ENCODE measurements at regions not wholly inside any gene's neighbourhood (a gene's known extent, or its start where the extent isn't known, plus 50 kb on each side); places are given as distances from the start of the nearest gene placed in this dataset.

GRCh38 chr14:104333646-104334423, 195.4 kb downstream of the KIF26A start:
- Histone ChIP-seq H3K36me3 (ENCODE audit: insufficient read depth, low read length) (no peaks in the 10 kb centered on the region), H3K9me2 (ENCODE audit: insufficient read depth, low read length) (no peaks in the 10 kb centered on the region), H3K4me2 (ENCODE audit: low read length) (no peak overlapping the region), H3K9me3 (ENCODE audit: low read length) (no peaks in the 10 kb centered on the region), H3K79me2 (replicated peaks; ENCODE audit: insufficient read depth, low read length) (no peaks in the 10 kb centered on the region), H3K27ac (ENCODE audit: low read length) (no peak overlapping the region), H3K4me3 (ENCODE audit: low read length) (no peak overlapping the region), H4K20me1 (ENCODE audit: insufficient read depth) (no peaks in the 10 kb centered on the region), H3K9ac (ENCODE audit: low read length) (no peak overlapping the region), H2AFZ (ENCODE audit: low read depth, low read length) (no peak overlapping the region), H3F3A (ENCODE audit: insufficient read depth, low read length, poor library complexity, severe bottlenecking) (no peaks in the 10 kb centered on the region), H3K27me3 (ENCODE audit: insufficient read depth, low read depth, low read length) (no peaks in the 10 kb centered on the region)
- no peak for TF ChIP-seq POLR2AphosphoS5 (IDR thresholded peaks at IDR 0.05)
- TF ChIP-seq SMC3 (conservative IDR thresholded peaks at IDR 0.05; ENCODE audit: poor library complexity): no peak
- TF ChIP-seq EZH2 (IDR thresholded peaks at IDR 0.05; ENCODE audit: borderline replicate concordance, insufficient read depth, low read length, poor library complexity, severe bottlenecking): no peak
- no peak for TF ChIP-seq REST (IDR thresholded peaks at IDR 0.05; ENCODE audit: borderline replicate concordance)
- TF ChIP-seq RAD21 (conservative IDR thresholded peaks at IDR 0.05): no peak
- no peak for TF ChIP-seq MXI1 (conservative IDR thresholded peaks at IDR 0.05; ENCODE audit: poor library complexity, severe bottlenecking)
- no peak for TF ChIP-seq TAF1 (IDR thresholded peaks at IDR 0.05; ENCODE audit: low read depth)
- TF ChIP-seq EP300 (conservative IDR thresholded peaks at IDR 0.05; ENCODE audit: poor library complexity, severe bottlenecking): no peak
- TF ChIP-seq CTCF (IDR thresholded peaks at IDR 0.05; ENCODE audit: poor library complexity, severe bottlenecking): no peak

- H3K27me3 ChIP-seq (ENCODE audit: insufficient read depth, low read depth, low read length): no peaks in the 10 kb centered on the region
- no peak overlapping the region for H2AFZ ChIP-seq (ENCODE audit: low read depth, low read length)
- no peaks in the 10 kb centered on the region for H3K9me3 ChIP-seq (ENCODE audit: low read length)
- TF ChIP-seq POLR2AphosphoS5 (IDR thresholded peaks at IDR 0.05): no peak
- TF ChIP-seq TAF1 (IDR thresholded peaks at IDR 0.05; ENCODE audit: low read depth): no peak
- no peak for TF ChIP-seq REST (IDR thresholded peaks at IDR 0.05; ENCODE audit: borderline replicate concordance)
- TF ChIP-seq SMC3 (conservative IDR thresholded peaks at IDR 0.05; ENCODE audit: poor library complexity): no peak
- TF ChIP-seq EZH2 (IDR thresholded peaks at IDR 0.05; ENCODE audit: borderline replicate concordance, insufficient read depth, low read length, poor library complexity, severe bottlenecking): no peak
- TF ChIP-seq EP300 (conservative IDR thresholded peaks at IDR 0.05; ENCODE audit: poor library complexity, severe bottlenecking): no peak
- TF ChIP-seq MXI1 (conservative IDR thresholded peaks at IDR 0.05; ENCODE audit: poor library complexity, severe bottlenecking): no peak
- TF ChIP-seq RAD21 (conservative IDR thresholded peaks at IDR 0.05): no peak
- no peak for TF ChIP-seq CTCF (IDR thresholded peaks at IDR 0.05; ENCODE audit: poor library complexity, severe bottlenecking)
- no peaks in the 10 kb centered on the region for H3K36me3 ChIP-seq (ENCODE audit: insufficient read depth, low read length)
- no peaks in the 10 kb centered on the region for H3F3A ChIP-seq (ENCODE audit: insufficient read depth, low read length, poor library complexity, severe bottlenecking)
- H3K4me3 ChIP-seq (ENCODE audit: low read length): no peak overlapping the region
- H3K9me2 ChIP-seq (ENCODE audit: insufficient read depth, low read length): no peaks in the 10 kb centered on the region
- H3K9ac ChIP-seq (ENCODE audit: low read length): no peak overlapping the region
- H4K20me1 ChIP-seq (ENCODE audit: insufficient read depth): no peaks in the 10 kb centered on the region
- no peaks in the 10 kb centered on the region for H3K79me2 ChIP-seq (replicated peaks; ENCODE audit: insufficient read depth, low read length)
- no peak overlapping the region for H3K27ac ChIP-seq (ENCODE audit: low read length)
- no peak overlapping the region for H3K4me2 ChIP-seq (ENCODE audit: low read length)
Observed at GRCh38 chr14:104334424-104335161, 196.2 kb downstream of the KIF26A start.
